GM12892 (cell line): ENCODE measurements at regions not wholly inside any gene's neighbourhood (a gene's known extent, or its start where the extent isn't known, plus 50 kb on each side); places are given as distances from the start of the nearest gene placed in this dataset.

Source experiments
- POLR2A ChIP-seq: IDR thresholded peaks from 2 replicates; pipeline ENCODE4 v1.6.1; 2011; ENCODE audit warnings: low read depth, low read length, control low read depth
- POLR2AphosphoS5 ChIP-seq: IDR thresholded peaks from 2 replicates; pipeline ENCODE4 v1.6.1; 2011; ENCODE audit warnings: low read depth, low read length, control low read depth
- TAF1 ChIP-seq: IDR thresholded peaks from 2 replicates; pipeline ENCODE4 v1.6.1; 2011; ENCODE audit warnings: low read depth, mild to moderate bottlenecking, control low read depth, low read length, borderline replicate concordance

GRCh38 chr1:75999034-75999433 is 66.8 kb upstream of the ASB17 start:
- TF ChIP-seq POLR2A, result no peak
- TF ChIP-seq POLR2AphosphoS5, result no peak
- TF ChIP-seq TAF1, result no peak
